Activated CD4-positive, alpha-beta T cell treated with anti-CD3 and anti-CD28 coated beads, Interleukin-2, amount 10 ng/mL, durations not matched to agents 7 days and 5 days (primary cell): ENCODE measurements at regions not wholly inside any gene's neighbourhood (a gene's known extent, or its start where the extent isn't known, plus 50 kb on each side); places are given as distances from the start of the nearest gene placed in this dataset.
"Not testable (repeated sequence)": the region's sequence is repeated elsewhere in the genome, so short reads cannot be mapped to it uniquely, and the experiment has no call there.

Source experiments
- CTCF ChIA-PET: fragments of 350-600 bp; sonication (Branson Sonifier 250); formaldehyde crosslinking; loops from one replicate; lab custom pipeline; 2021; ENCODE audit warnings: antibody characterized with exemption; lab: Charles Lee
- POLR2A ChIA-PET: fragments of 350-600 bp; sonication (Branson Sonifier 250); formaldehyde crosslinking; loops from one replicate; lab custom pipeline; 2021; ENCODE audit warnings: antibody characterized with exemption; lab: Charles Lee
- DNase-seq: peaks from one replicate; pipeline ENCODE4 v3.0.0-alpha.2; 2020
- H3K27ac Mint-ChIP-seq: one replicate; pipeline ENCODE4 v1.8.0; 2021; ENCODE audit warnings: mild to moderate bottlenecking, moderate library complexity, mixed read lengths
- H3K27me3 Mint-ChIP-seq: one replicate; pipeline ENCODE4 v1.8.0; 2021; ENCODE audit warnings: mixed read lengths
- H3K36me3 Mint-ChIP-seq: one replicate; pipeline ENCODE4 v1.8.0; 2021; ENCODE audit warnings: low read depth, mixed read lengths
- H3K4me1 Mint-ChIP-seq: one replicate; pipeline ENCODE4 v1.8.0; 2021; ENCODE audit warnings: mixed read lengths
- H3K4me3 Mint-ChIP-seq: one replicate; pipeline ENCODE4 v1.8.0; 2021; ENCODE audit warnings: mild to moderate bottlenecking, moderate library complexity, mixed read lengths
- H3K9me3 Mint-ChIP-seq: one replicate; pipeline ENCODE4 v1.8.0; 2021; ENCODE audit warnings: mixed read lengths

GRCh38 chr1:209157546-209158249, 425.8 kb upstream of the CAMK1G start:
- no peak for DNase-seq
- Mint-ChIP-seq H3K36me3 (no peaks in the 10 kb centered on the region), H3K27me3 (no peaks in the 10 kb centered on the region), H3K4me1 (no peaks in the 10 kb centered on the region), H3K4me3 (no peak overlapping the region), H3K27ac (no peak overlapping the region), H3K9me3 (no peaks in the 10 kb centered on the region)
- POLR2A ChIA-PET, result no interaction called here
- CTCF ChIA-PET, result no interaction called here

- POLR2A ChIA-PET, result no interaction called here
- CTCF ChIA-PET, result interaction anchor here (0.6 kb wide), 1 partner anchor 226 kb away, joined by 4 read pairs; no protein-coding TSS in a partner anchor
- no peak overlapping the region for H3K4me3 Mint-ChIP-seq
- no peaks in the 10 kb centered on the region for H3K27me3 Mint-ChIP-seq
- H3K9me3 Mint-ChIP-seq, result no peaks in the 10 kb centered on the region
- H3K36me3 Mint-ChIP-seq, result no peaks in the 10 kb centered on the region
- no peak for DNase-seq
- no peaks in the 10 kb centered on the region for H3K4me1 Mint-ChIP-seq
- no peak overlapping the region for H3K27ac Mint-ChIP-seq
These were observed 424.7 kb upstream of the CAMK1G start for GRCh38 chr1:209158851-209159250.

- no peaks in the 10 kb centered on the region for H3K27me3 Mint-ChIP-seq
- no peak overlapping the region for H3K27ac Mint-ChIP-seq
- ChIA-PET POLR2A (no interaction called here), CTCF (interaction anchor here (0.7 kb wide), 1 partner anchor 190 kb away, joined by 4 read pairs; no protein-coding TSS in a partner anchor)
- H3K9me3 Mint-ChIP-seq, result no peaks in the 10 kb centered on the region
- no peak for DNase-seq
- no peak overlapping the region for H3K4me3 Mint-ChIP-seq
- H3K36me3 Mint-ChIP-seq, result no peaks in the 10 kb centered on the region
- H3K4me1 Mint-ChIP-seq, result no peaks in the 10 kb centered on the region
These were observed 423.3 kb upstream of the CAMK1G start for GRCh38 chr1:209160230-209160629.

GRCh38 chr1:209162651-209163050, 420.9 kb upstream of the CAMK1G start:
- CTCF ChIA-PET, result no interaction called here
- Mint-ChIP-seq H3K27ac (no peak overlapping the region), H3K4me3 (no peak overlapping the region), H3K4me1 (no peaks in the 10 kb centered on the region), H3K27me3 (no peaks in the 10 kb centered on the region), H3K9me3 (no peaks in the 10 kb centered on the region), H3K36me3 (no peaks in the 10 kb centered on the region)
- no peak for DNase-seq
- POLR2A ChIA-PET, result no interaction called here

- Mint-ChIP-seq H3K27ac (no peak overlapping the region), H3K36me3 (no peaks in the 10 kb centered on the region), H3K4me1 (no peaks in the 10 kb centered on the region), H3K9me3 (no peaks in the 10 kb centered on the region), H3K27me3 (no peaks in the 10 kb centered on the region), H3K4me3 (no peak overlapping the region)
- DNase-seq, result no peak
- ChIA-PET CTCF (no interaction called here), POLR2A (no interaction called here)
These were observed 415.3 kb upstream of the CAMK1G start for GRCh38 chr1:209168204-209168603.

- ChIA-PET CTCF (no interaction called here), POLR2A (no interaction called here)
- Mint-ChIP-seq H3K9me3 (no peaks in the 10 kb centered on the region), H3K27ac (no peak overlapping the region), H3K4me3 (no peak overlapping the region), H3K36me3 (no peaks in the 10 kb centered on the region), H3K4me1 (no peaks in the 10 kb centered on the region), H3K27me3 (no peaks in the 10 kb centered on the region)
- DNase-seq, result no peak
These were observed 412.4 kb upstream of the CAMK1G start for GRCh38 chr1:209171151-209171550.

- POLR2A ChIA-PET, result no interaction called here
- H3K4me3 Mint-ChIP-seq, result no peak overlapping the region
- DNase-seq, result no peak
These were observed 411.2 kb upstream of the CAMK1G start for GRCh38 chr1:209172286-209172685.

GRCh38 chr1:209172792-209173542, 410.5 kb upstream of the CAMK1G start:
- POLR2A ChIA-PET, H3K9me3 Mint-ChIP-seq, H3K27me3 Mint-ChIP-seq, DNase-seq, H3K4me1 Mint-ChIP-seq, CTCF ChIA-PET, H3K36me3 Mint-ChIP-seq, H3K4me3 Mint-ChIP-seq, H3K27ac Mint-ChIP-seq: not testable (repeated sequence)

More at GRCh38 chr1:209172286-209172685, 411.2 kb upstream of the CAMK1G start:
- no peaks in the 10 kb centered on the region for H3K27me3 Mint-ChIP-seq
- no peaks in the 10 kb centered on the region for H3K4me1 Mint-ChIP-seq
- H3K27ac Mint-ChIP-seq, result no peak overlapping the region
- CTCF ChIA-PET, result no interaction called here
- no peaks in the 10 kb centered on the region for H3K36me3 Mint-ChIP-seq
- no peaks in the 10 kb centered on the region for H3K9me3 Mint-ChIP-seq

GRCh38 chr1:209173796-209174195, 409.7 kb upstream of the CAMK1G start:
- H3K36me3 Mint-ChIP-seq, H3K4me1 Mint-ChIP-seq, H3K4me3 Mint-ChIP-seq, H3K27ac Mint-ChIP-seq, POLR2A ChIA-PET, DNase-seq, CTCF ChIA-PET, H3K27me3 Mint-ChIP-seq, H3K9me3 Mint-ChIP-seq: not testable (repeated sequence)

- Mint-ChIP-seq H3K27ac (no peak overlapping the region), H3K36me3 (no peaks in the 10 kb centered on the region), H3K27me3 (peaks cover 3% of the 10 kb centered on the region), H3K4me1 (no peaks in the 10 kb centered on the region), H3K9me3 (peaks cover 2% of the 10 kb centered on the region), H3K4me3 (no peak overlapping the region)
- CTCF ChIA-PET, result no interaction called here
- no peak for DNase-seq
- POLR2A ChIA-PET, result no interaction called here
These were observed 406.6 kb upstream of the CAMK1G start for GRCh38 chr1:209176866-209177430.

- no peak overlapping the region for H3K4me3 Mint-ChIP-seq
- ChIA-PET CTCF (no interaction called here), POLR2A (no interaction called here)
- H3K27ac Mint-ChIP-seq, result no peak overlapping the region
- no peaks in the 10 kb centered on the region for H3K4me1 Mint-ChIP-seq
- no peak for DNase-seq
- H3K27me3 Mint-ChIP-seq, result peaks cover 3% of the 10 kb centered on the region
- H3K36me3 Mint-ChIP-seq, result no peaks in the 10 kb centered on the region
- peaks cover 8% of the 10 kb centered on the region for H3K9me3 Mint-ChIP-seq
These were observed 400.3 kb upstream of the CAMK1G start for GRCh38 chr1:209183195-209183594.

GRCh38 chr1:209187589-209187988, 395.9 kb upstream of the CAMK1G start:
- no peak overlapping the region for H3K4me3 Mint-ChIP-seq

GRCh38 chr1:209190591-209191261, 392.8 kb upstream of the CAMK1G start:
- DNase-seq, result peak; percentile 24
- ChIA-PET CTCF (interaction anchor here (1.1 kb wide), 1 partner anchor 19 kb away, joined by 3 read pairs; no protein-coding TSS in a partner anchor), POLR2A (no interaction called here)
- Mint-ChIP-seq H3K27ac (no peak overlapping the region), H3K36me3 (no peaks in the 10 kb centered on the region), H3K4me1 (no peaks in the 10 kb centered on the region), H3K27me3 (no peaks in the 10 kb centered on the region), H3K9me3 (peaks cover 5% of the 10 kb centered on the region), H3K4me3 (no peak overlapping the region)

More at GRCh38 chr1:209187589-209187988, 395.9 kb upstream of the CAMK1G start:
- Mint-ChIP-seq H3K27me3 (no peaks in the 10 kb centered on the region), H3K36me3 (no peaks in the 10 kb centered on the region), H3K4me1 (no peaks in the 10 kb centered on the region), H3K9me3 (peaks cover 4% of the 10 kb centered on the region), H3K27ac (no peak overlapping the region)
- CTCF ChIA-PET, result interaction anchor here (1.2 kb wide), 1 partner anchor 20 kb away, joined by 3 read pairs; no protein-coding TSS in a partner anchor
- POLR2A ChIA-PET, result no interaction called here
- no peak for DNase-seq
